H9 (cell line): ENCODE measurements at regions not wholly inside any gene's neighbourhood (a gene's known extent, or its start where the extent isn't known, plus 50 kb on each side); places are given as distances from the start of the nearest gene placed in this dataset.

Source experiments
- DNase-seq: peaks from one replicate; pipeline ENCODE4 v3.0.0-alpha.2; 2017
- H2AFZ ChIP-seq: one replicate; pipeline ENCODE4 v1.6.1; 2013; ENCODE audit warnings: mild to moderate bottlenecking, low read length, control low read depth, moderate library complexity
- H2AK5ac ChIP-seq: 2 replicates; pipeline ENCODE4 v1.6.1; 2013; ENCODE audit warnings: low read length, control low read depth, mixed read lengths; ENCODE audit not compliant: insufficient read length
- H2BK120ac ChIP-seq: one replicate; pipeline ENCODE4 v1.6.1; 2013; ENCODE audit warnings: low read depth, mild to moderate bottlenecking, low read length, control low read depth, inconsistent platforms; ENCODE audit not compliant: poor library complexity, severe bottlenecking
- H2BK12ac ChIP-seq: 2 replicates; pipeline ENCODE4 v1.6.1; 2013; ENCODE audit warnings: low read length, control low read depth, mixed read lengths, low read depth; ENCODE audit not compliant: insufficient read length
- H2BK15ac ChIP-seq: 2 replicates; pipeline ENCODE4 v1.6.1; 2013; ENCODE audit warnings: low read depth, low read length, control low read depth
- H2BK20ac ChIP-seq: one replicate; pipeline ENCODE4 v1.6.1; 2013; ENCODE audit warnings: low read depth, mild to moderate bottlenecking, low read length, control low read depth, inconsistent platforms; ENCODE audit not compliant: poor library complexity, severe bottlenecking
- H2BK5ac ChIP-seq: 2 replicates; pipeline ENCODE4 v1.6.1; 2013; ENCODE audit warnings: low read length, control low read depth, mixed read lengths; ENCODE audit not compliant: insufficient read length
- H3K14ac ChIP-seq: 2 replicates; pipeline ENCODE4 v1.6.1; 2013; ENCODE audit warnings: low read length, control low read depth; ENCODE audit not compliant: insufficient read depth
- H3K18ac ChIP-seq: 2 replicates; pipeline ENCODE4 v1.6.1; 2013; ENCODE audit warnings: low read depth, mild to moderate bottlenecking, mixed read lengths, low read length, control low read depth; ENCODE audit not compliant: insufficient read length
- H3K23ac ChIP-seq: 2 replicates; pipeline ENCODE4 v1.6.1; 2013; ENCODE audit warnings: low read length, control low read depth, mixed read lengths, low read depth; ENCODE audit not compliant: insufficient read length
- H3K23me2 ChIP-seq: 2 replicates; pipeline ENCODE4 v1.6.1; 2013; ENCODE audit warnings: low read depth, mild to moderate bottlenecking, mixed read lengths, low read length, control low read depth; ENCODE audit not compliant: insufficient read length, poor library complexity, severe bottlenecking
- H3K27ac ChIP-seq: 2 replicates; pipeline ENCODE4 v1.5.1; 2013; ENCODE audit warnings: low read length, control low read depth, mixed read lengths, low read depth; ENCODE audit not compliant: insufficient read length
- H3K27me3 ChIP-seq: 2 replicates; pipeline ENCODE4 v1.6.1; 2013; ENCODE audit warnings: low read length, control low read depth, inconsistent platforms; ENCODE audit not compliant: insufficient read depth
- H3K4ac ChIP-seq: 2 replicates; pipeline ENCODE4 v1.6.1; 2013; ENCODE audit warnings: low read depth, mild to moderate bottlenecking, control low read depth, inconsistent platforms, low read length, moderate library complexity
- H3K4me1 ChIP-seq: 2 replicates; pipeline ENCODE4 v1.6.1; 2013; ENCODE audit warnings: low read length, control low read depth, inconsistent platforms; ENCODE audit not compliant: insufficient read depth
- H3K4me2 ChIP-seq: 2 replicates; pipeline ENCODE4 v1.6.1; 2013; ENCODE audit warnings: low read length, control low read depth, mixed read lengths; ENCODE audit not compliant: insufficient read length, insufficient read depth
- H3K56ac ChIP-seq: 2 replicates; pipeline ENCODE4 v1.6.1; 2013; ENCODE audit warnings: low read depth, mild to moderate bottlenecking, mixed read lengths, low read length, control low read depth; ENCODE audit not compliant: insufficient read length
- H3K79me1 ChIP-seq: 2 replicates; pipeline ENCODE4 v1.6.1; 2013; ENCODE audit warnings: low read depth, mild to moderate bottlenecking, moderate library complexity, low read length, control low read depth, inconsistent platforms; ENCODE audit not compliant: insufficient read depth, poor library complexity, severe bottlenecking
- H3K79me2 ChIP-seq: 2 replicates; pipeline ENCODE4 v1.6.1; 2013; ENCODE audit warnings: low read length, control low read depth, inconsistent platforms; ENCODE audit not compliant: insufficient read depth
- H3K9ac ChIP-seq: 2 replicates; pipeline ENCODE4 v1.6.1; 2013; ENCODE audit warnings: low read length, control low read depth, mixed read lengths; ENCODE audit not compliant: insufficient read length; ENCODE audit errors: extremely low read depth
- H3K9me3 ChIP-seq: one replicate; pipeline ENCODE4 v1.6.1; 2013; ENCODE audit warnings: low read depth, low read length, inconsistent platforms; ENCODE audit not compliant: control insufficient read depth
- H3T11ph ChIP-seq: one replicate; pipeline ENCODE4 v1.6.1; 2013; ENCODE audit warnings: mild to moderate bottlenecking, low read length, control low read depth, inconsistent platforms
- H4K20me1 ChIP-seq: one replicate; pipeline ENCODE4 v1.6.1; 2013; ENCODE audit not compliant: control insufficient read depth, insufficient read length, insufficient read depth
- H4K5ac ChIP-seq: 2 replicates; pipeline ENCODE4 v1.6.1; 2013; ENCODE audit warnings: low read depth, mild to moderate bottlenecking, mixed read lengths, low read length, control low read depth; ENCODE audit not compliant: insufficient read length
- H4K8ac ChIP-seq: replicated peaks from 2 replicates; pipeline ENCODE4 v1.6.1; 2013; ENCODE audit warnings: low read length, control low read depth, mixed read lengths, low read depth; ENCODE audit not compliant: insufficient read length
- H4K91ac ChIP-seq: 2 replicates; pipeline ENCODE4 v1.6.1; 2013; ENCODE audit warnings: low read depth, mild to moderate bottlenecking, moderate library complexity, mixed read lengths, low read length, control low read depth; ENCODE audit not compliant: insufficient read length
- H3K27ac Mint-ChIP-seq, 3 experiments: 2 replicates in 2 of 3; 3 replicates in 1 of 3; pipeline ENCODE4 v1.8.0; 2020 to 2021; ENCODE audit warnings: mixed read lengths in 3 of 3, mild to moderate bottlenecking in 1 of 3, moderate library complexity in 1 of 3
- H3K27me3 Mint-ChIP-seq: 2 replicates; pipeline ENCODE4 v1.8.0; 2021; ENCODE audit warnings: low read depth, mild to moderate bottlenecking, moderate library complexity, mixed read lengths
- H3K36me3 Mint-ChIP-seq, 3 experiments: 2 replicates in 2 of 3; 3 replicates in 1 of 3; pipeline ENCODE4 v1.8.0; 2020 to 2021; ENCODE audit warnings: low read depth in 3 of 3, mixed read lengths in 3 of 3; ENCODE audit not compliant: insufficient read depth in 1 of 3
- H3K4me1 Mint-ChIP-seq, 2 experiments: 2 replicates each; pipeline ENCODE4 v1.8.0; 2020; ENCODE audit warnings: mixed read lengths in 2 of 2
- H3K4me3 Mint-ChIP-seq, 2 experiments: 2 replicates in 1 of 2; 3 replicates in 1 of 2; pipeline ENCODE4 v1.8.0; 2020 to 2021; ENCODE audit warnings: mild to moderate bottlenecking in 2 of 2, mixed read lengths in 2 of 2, moderate library complexity in 1 of 2
- H3K9me3 Mint-ChIP-seq, 2 experiments: 2 replicates in 1 of 2; 3 replicates in 1 of 2; pipeline ENCODE4 v1.8.0; 2020; ENCODE audit warnings: mild to moderate bottlenecking in 2 of 2, mixed read lengths in 2 of 2, moderate library complexity in 1 of 2
- WGBS: extraction: QIAGEN DNeasy Blood & Tissue Kit; methylation state at CpG from one replicate; pipeline ENCODE4 v1.1.7; 2013; ENCODE audit warnings: missing lambda C conversion rate, low lambda C conversion rate, mixed read lengths; ENCODE audit not compliant: insufficient read length; ENCODE audit errors: extremely low coverage; 5-methylcytosine and 5-hydroxymethylcytosine counted together
- TF ChIP-seq, protein P1 (sequence below): fragments of 200-600 bp; sonication (generic); conservative IDR thresholded peaks from 3 replicates; pipeline ENCODE4 v1.8.0; 2021; ENCODE audit warnings: antibody characterized with exemption, mild to moderate bottlenecking

- H3K9ac ChIP-seq: no peak overlapping the region
- no peak overlapping the region for H4K5ac ChIP-seq
- H3K79me1 ChIP-seq: no peaks in the 10 kb centered on the region
- no peak overlapping the region for H3K4ac ChIP-seq
- no peak overlapping the region for H2BK12ac ChIP-seq
- no peak overlapping the region for H2BK120ac ChIP-seq
- Mint-ChIP-seq H3K4me1 (no peaks in the 10 kb centered on the region), H3K4me3 (no peak overlapping the region), H3K27ac (no peak overlapping the region), H3K9me3 (no peaks in the 10 kb centered on the region; a peak in 1 of 5 replicates), H3K27me3 (0 out of 2 replicates have a peak, but pooled peaks cover 4% of the 10 kb centered on the region), H3K36me3 (no peaks in the 10 kb centered on the region)
- no peak overlapping the region for H2AFZ ChIP-seq
- no peak overlapping the region for H3K23ac ChIP-seq
- H2AK5ac ChIP-seq: no peak overlapping the region
- H4K20me1 ChIP-seq: no peaks in the 10 kb centered on the region
- no CpG with 5 or more reads among the region's 5 CpGs for WGBS
- no peak overlapping the region for H3K27ac ChIP-seq
- no peaks in the 10 kb centered on the region for H3K23me2 ChIP-seq
- no peak for DNase-seq
- H3K79me2 ChIP-seq: no peaks in the 10 kb centered on the region
- H3K27me3 ChIP-seq: no peaks in the 10 kb centered on the region
- H3K56ac ChIP-seq: no peak overlapping the region
- no peak overlapping the region for H3K14ac ChIP-seq
- H2BK5ac ChIP-seq: no peak overlapping the region
- no peak overlapping the region for H2BK15ac ChIP-seq
- H4K91ac ChIP-seq: no peak overlapping the region
- no peak overlapping the region for H3K18ac ChIP-seq
- no peak overlapping the region for H3T11ph ChIP-seq
- H3K4me2 ChIP-seq: no peak overlapping the region
- H2BK20ac ChIP-seq: no peak overlapping the region
- H3K9me3 ChIP-seq: no peaks in the 10 kb centered on the region
- H4K8ac ChIP-seq: no peak overlapping the region
- TF ChIP-seq, protein P1, sequence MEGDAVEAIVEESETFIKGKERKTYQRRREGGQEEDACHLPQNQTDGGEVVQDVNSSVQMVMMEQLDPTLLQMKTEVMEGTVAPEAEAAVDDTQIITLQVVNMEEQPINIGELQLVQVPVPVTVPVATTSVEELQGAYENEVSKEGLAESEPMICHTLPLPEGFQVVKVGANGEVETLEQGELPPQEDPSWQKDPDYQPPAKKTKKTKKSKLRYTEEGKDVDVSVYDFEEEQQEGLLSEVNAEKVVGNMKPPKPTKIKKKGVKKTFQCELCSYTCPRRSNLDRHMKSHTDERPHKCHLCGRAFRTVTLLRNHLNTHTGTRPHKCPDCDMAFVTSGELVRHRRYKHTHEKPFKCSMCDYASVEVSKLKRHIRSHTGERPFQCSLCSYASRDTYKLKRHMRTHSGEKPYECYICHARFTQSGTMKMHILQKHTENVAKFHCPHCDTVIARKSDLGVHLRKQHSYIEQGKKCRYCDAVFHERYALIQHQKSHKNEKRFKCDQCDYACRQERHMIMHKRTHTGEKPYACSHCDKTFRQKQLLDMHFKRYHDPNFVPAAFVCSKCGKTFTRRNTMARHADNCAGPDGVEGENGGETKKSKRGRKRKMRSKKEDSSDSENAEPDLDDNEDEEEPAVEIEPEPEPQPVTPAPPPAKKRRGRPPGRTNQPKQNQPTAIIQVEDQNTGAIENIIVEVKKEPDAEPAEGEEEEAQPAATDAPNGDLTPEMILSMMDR: no peak
- H3K4me1 ChIP-seq: no peaks in the 10 kb centered on the region
Observed at GRCh38 chr11:32511926-32512325, 71.7 kb upstream of the EIF3M start.
